ENCODE measurements at regions not wholly inside any gene's neighbourhood (a gene's known extent, or its start where the extent isn't known, plus 50 kb on each side); places are given as distances from the start of the nearest gene placed in this dataset.
"Not testable (repeated sequence)": the region's sequence is repeated elsewhere in the genome, so short reads cannot be mapped to it uniquely, and the experiment has no call there.

- no peak for FAIRE-seq
- no peak overlapping the region for H3K4me3 ChIP-seq
- no peaks in the 10 kb centered on the region for H3K4me1 ChIP-seq
- no peak for DNase-seq
- WGBS, 2 donors: 97 to 98% methylated on average over 3 of the region's 3 CpGs
- ATAC-seq: no peak
- TF ChIP-seq CTCF (IDR thresholded peaks at IDR 0.05): no peak
- H3K9me3 ChIP-seq: no peaks in the 10 kb centered on the region
- no peaks in the 10 kb centered on the region for H3K36me3 ChIP-seq
- no peak overlapping the region for H3K27ac ChIP-seq
- intact Hi-C loops (cut with DNase I): no loop called here
- H3K27me3 ChIP-seq: no peaks in the 10 kb centered on the region
Observed at GRCh38 chr1:212173567-212173966, 111.6 kb upstream of the PPP2R5A start.

- H3K4me1 ChIP-seq; H3K9me3 ChIP-seq; intact Hi-C loops (cut with DNase I); H3K36me3 ChIP-seq; H3K4me3 ChIP-seq; DNase-seq; H3K27me3 ChIP-seq; FAIRE-seq; ATAC-seq; H3K27ac ChIP-seq: not testable (repeated sequence)
- 94 to 97% methylated on average over 9 of the region's 9 CpGs for WGBS, 2 donors
Observed at GRCh38 chr1:212174295-212174694, 110.9 kb upstream of the PPP2R5A start.

- Histone ChIP-seq H3K27ac (no peak overlapping the region), H3K9me3 (no peaks in the 10 kb centered on the region), H3K27me3 (no peaks in the 10 kb centered on the region), H3K4me1 (no peaks in the 10 kb centered on the region), H3K36me3 (no peaks in the 10 kb centered on the region), H3K4me3 (no peak overlapping the region)
- ATAC-seq (no peak), DNase-seq (no peak), FAIRE-seq (no peak)
- no peak for TF ChIP-seq CTCF (IDR thresholded peaks at IDR 0.05)
- 92 to 97% methylated on average over 2 of the region's 2 CpGs for WGBS, 2 donors
- intact Hi-C loops (cut with DNase I): no loop called here
Observed at GRCh38 chr1:212177542-212177941, 107.7 kb upstream of the PPP2R5A start.

- Histone ChIP-seq H3K4me3 (no peak overlapping the region), H3K36me3 (no peaks in the 10 kb centered on the region), H3K27ac (no peak overlapping the region), H3K27me3 (no peaks in the 10 kb centered on the region), H3K9me3 (no peaks in the 10 kb centered on the region), H3K4me1 (no peaks in the 10 kb centered on the region)
- 84 to 96% methylated on average over 2 of the region's 2 CpGs for WGBS, 2 donors
- DNase-seq: no peak
- no peak for ATAC-seq
- FAIRE-seq: no peak
- intact Hi-C loops (cut with DNase I): no loop called here
- TF ChIP-seq CTCF (IDR thresholded peaks at IDR 0.05): no peak
Observed at GRCh38 chr1:212178851-212179250, 106.4 kb upstream of the PPP2R5A start.

GRCh38 chr1:212179394-212180076 lies 105.7 kb upstream of the PPP2R5A start:
- no peak for ATAC-seq
- no peak for DNase-seq
- Histone ChIP-seq H3K9me3 (no peaks in the 10 kb centered on the region), H3K4me3 (no peak overlapping the region), H3K27me3 (no peaks in the 10 kb centered on the region), H3K4me1 (no peaks in the 10 kb centered on the region), H3K27ac (no peak overlapping the region), H3K36me3 (no peaks in the 10 kb centered on the region)
- 93 to 94% methylated on average over 2 of the region's 2 CpGs for WGBS, 2 donors
- TF ChIP-seq CTCF (IDR thresholded peaks at IDR 0.05): no peak
- FAIRE-seq: no peak
- intact Hi-C loops (cut with DNase I): no loop called here
